ENCODE measurements at regions not wholly inside any gene's neighbourhood (a gene's known extent, or its start where the extent isn't known, plus 50 kb on each side); places are given as distances from the start of the nearest gene placed in this dataset.

- no peaks in the 10 kb centered on the region for H4K20me1 ChIP-seq (ENCODE audit: control insufficient read depth, insufficient read depth, low read length, poor library complexity, severe bottlenecking)
- H3K27ac ChIP-seq (ENCODE audit: low read length in 2 of 2): no peak overlapping the region
- no peak overlapping the region for H2AFZ ChIP-seq (ENCODE audit: insufficient read depth, low read depth, low read length, poor library complexity, severe bottlenecking)
- no peak overlapping the region for H3K4me3 ChIP-seq (ENCODE audit: control extremely low read depth in 1 of 5, extremely low read depth in 1 of 5, insufficient read depth in 1 of 5, low read depth in 2 of 5, low read length in 4 of 5)
- ChIA-PET POLR2A (no interaction called here), CTCF (no interaction called here)
- Mint-ChIP-seq H3K27ac (no peak overlapping the region), H3K4me3 (no peak overlapping the region), H3K9me3 (ENCODE audit: insufficient read depth) (no peaks in the 10 kb centered on the region), H3K4me1 (peaks cover 2% of the 10 kb centered on the region), H3K27me3 (peaks cover 13% of the 10 kb centered on the region)
- H3K4me1 ChIP-seq (ENCODE audit: control insufficient read depth in 2 of 2, insufficient read depth in 2 of 2, low read length in 2 of 2): no peaks in the 10 kb centered on the region
- no CpG with 5 or more reads among the region's 1 CpG for WGBS (ENCODE audit: insufficient coverage)
- no peaks in the 10 kb centered on the region for H3K9me3 ChIP-seq (ENCODE audit: control extremely low read depth in 1 of 3, control insufficient read depth in 2 of 3, insufficient read depth in 1 of 3, low read length in 2 of 3)
- intact Hi-C loops (cut with micrococcal nuclease): no loop called here
- no peak for DNase-seq
- ATAC-seq (ENCODE audit: low read depth): no peak
- H3K79me2 ChIP-seq (ENCODE audit: control insufficient read depth, insufficient read depth, low read length): no peaks in the 10 kb centered on the region
- no peak overlapping the region for H3K4me2 ChIP-seq (replicated peaks; ENCODE audit: low read depth, low read length, poor library complexity, severe bottlenecking)
- H3K36me3 ChIP-seq (replicated peaks in 1 of 2; ENCODE audit: control extremely low read depth in 1 of 2, control insufficient read depth in 1 of 2, extremely low read depth in 1 of 2, insufficient read depth in 2 of 2, low read length in 1 of 2): no peaks in the 10 kb centered on the region
- no peak for TF ChIP-seq CTCF (IDR thresholded peaks at IDR 0.05)
- no peak for TF ChIP-seq EZH2 (IDR thresholded peaks at IDR 0.05; ENCODE audit: borderline replicate concordance, insufficient read depth, low read depth, low read length, poor library complexity, severe bottlenecking)
- no peaks in the 10 kb centered on the region for H3K27me3 ChIP-seq (replicated peaks in 1 of 4; ENCODE audit: control extremely low read depth in 1 of 4, control insufficient read depth in 3 of 4, insufficient read depth in 4 of 4, low read length in 3 of 4)
- H3K9ac ChIP-seq (ENCODE audit: low read length): no peak overlapping the region
Observed at GRCh38 chr13:30044932-30045331, 194.5 kb upstream of the UBL3 start.

GRCh38 chr13:30043631-30043925 lies 193.2 kb upstream of the UBL3 start:
- intact Hi-C loops (cut with micrococcal nuclease): no loop called here
- H3K79me2 ChIP-seq (ENCODE audit: control insufficient read depth, insufficient read depth, low read length): no peaks in the 10 kb centered on the region
- POLR2A ChIA-PET: no interaction called here

More at GRCh38 chr13:30043631-30043925, 193.2 kb upstream of the UBL3 start:
- no peak overlapping the region for H3K27ac ChIP-seq (ENCODE audit: low read length in 2 of 2)
- peaks cover 0 to 8% (median 2%) of the 10 kb centered on the region in 4 experiments for H3K27me3 ChIP-seq (replicated peaks in 1 of 4; ENCODE audit: control extremely low read depth in 1 of 4, control insufficient read depth in 3 of 4, insufficient read depth in 4 of 4, low read length in 3 of 4)
- H3K36me3 ChIP-seq (replicated peaks in 1 of 2; ENCODE audit: control extremely low read depth in 1 of 2, control insufficient read depth in 1 of 2, extremely low read depth in 1 of 2, insufficient read depth in 2 of 2, low read length in 1 of 2): no peaks in the 10 kb centered on the region
- DNase-seq (no peak), ATAC-seq (ENCODE audit: low read depth) (no peak)
- Mint-ChIP-seq H3K9me3 (ENCODE audit: insufficient read depth) (no peaks in the 10 kb centered on the region), H3K27ac (no peak overlapping the region), H3K27me3 (peaks cover 21% of the 10 kb centered on the region), H3K4me1 (peaks cover 2% of the 10 kb centered on the region), H3K4me3 (no peak overlapping the region)
- no peaks in the 10 kb centered on the region for H4K20me1 ChIP-seq (ENCODE audit: control insufficient read depth, insufficient read depth, low read length, poor library complexity, severe bottlenecking)
- TF ChIP-seq EZH2 (IDR thresholded peaks at IDR 0.05; ENCODE audit: borderline replicate concordance, insufficient read depth, low read depth, low read length, poor library complexity, severe bottlenecking) (no peak), CTCF (IDR thresholded peaks at IDR 0.05) (no peak)
- H3K9me3 ChIP-seq (ENCODE audit: control extremely low read depth in 1 of 3, control insufficient read depth in 2 of 3, insufficient read depth in 1 of 3, low read length in 2 of 3): no peaks in the 10 kb centered on the region
- no peak overlapping the region for H3K4me2 ChIP-seq (replicated peaks; ENCODE audit: low read depth, low read length, poor library complexity, severe bottlenecking)
- H3K4me1 ChIP-seq (ENCODE audit: control insufficient read depth in 2 of 2, insufficient read depth in 2 of 2, low read length in 2 of 2): no peaks in the 10 kb centered on the region
- no peak overlapping the region for H3K9ac ChIP-seq (ENCODE audit: low read length)
- H2AFZ ChIP-seq (ENCODE audit: insufficient read depth, low read depth, low read length, poor library complexity, severe bottlenecking): no peak overlapping the region
- CTCF ChIA-PET: interaction anchor here (0.8 kb wide), 1 partner anchor 58 kb away, joined by 4 read pairs; no protein-coding TSS in a partner anchor
- H3K4me3 ChIP-seq (ENCODE audit: control extremely low read depth in 1 of 5, extremely low read depth in 1 of 5, insufficient read depth in 1 of 5, low read depth in 2 of 5, low read length in 4 of 5): no peak overlapping the region

All from B cell (primary cell).